ENCODE measurements at regions not wholly inside any gene's neighbourhood (a gene's known extent, or its start where the extent isn't known, plus 50 kb on each side); places are given as distances from the start of the nearest gene placed in this dataset.

DNA sequence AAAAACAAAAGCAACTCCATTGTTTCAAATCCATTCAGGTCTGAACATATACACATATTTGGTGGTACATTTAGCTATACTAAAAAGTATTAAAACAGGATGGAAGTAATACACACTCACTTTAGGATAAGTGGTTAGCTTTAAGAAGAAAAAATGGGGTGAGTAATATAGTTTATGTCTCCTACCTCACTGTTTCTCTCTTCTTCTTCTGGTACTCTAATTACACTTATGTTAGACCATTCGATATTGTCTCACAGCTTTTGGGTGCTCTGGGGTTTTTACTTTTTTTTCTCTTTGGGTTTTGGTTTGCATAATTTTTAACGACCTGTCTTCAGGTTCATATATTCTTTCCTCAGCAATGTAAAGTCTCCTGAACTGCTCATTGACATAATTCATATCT, 75.4 kb upstream of the AKAP13 start:
- WGBS, 4 donors: 87 to 88% (median 87%) methylated on average over 2 of the region's 2 CpGs
- no peaks in the 10 kb centered on the region for H3K4me1 ChIP-seq (replicated peaks in 1 of 2)
- intact Hi-C loops (cut with DNase I): no loop called here
- no peak overlapping the region for H3K27ac ChIP-seq
- DNase-seq: no peak
- no peak overlapping the region for H3K4me3 ChIP-seq
- H3K36me3 ChIP-seq (replicated peaks in 1 of 2): no peaks in the 10 kb centered on the region
- H3K9me3 ChIP-seq (replicated peaks in 1 of 3): no peaks in the 10 kb centered on the region
- no peak for TF ChIP-seq POLR2A (IDR thresholded peaks at IDR 0.05)
- TF ChIP-seq, protein P1, sequence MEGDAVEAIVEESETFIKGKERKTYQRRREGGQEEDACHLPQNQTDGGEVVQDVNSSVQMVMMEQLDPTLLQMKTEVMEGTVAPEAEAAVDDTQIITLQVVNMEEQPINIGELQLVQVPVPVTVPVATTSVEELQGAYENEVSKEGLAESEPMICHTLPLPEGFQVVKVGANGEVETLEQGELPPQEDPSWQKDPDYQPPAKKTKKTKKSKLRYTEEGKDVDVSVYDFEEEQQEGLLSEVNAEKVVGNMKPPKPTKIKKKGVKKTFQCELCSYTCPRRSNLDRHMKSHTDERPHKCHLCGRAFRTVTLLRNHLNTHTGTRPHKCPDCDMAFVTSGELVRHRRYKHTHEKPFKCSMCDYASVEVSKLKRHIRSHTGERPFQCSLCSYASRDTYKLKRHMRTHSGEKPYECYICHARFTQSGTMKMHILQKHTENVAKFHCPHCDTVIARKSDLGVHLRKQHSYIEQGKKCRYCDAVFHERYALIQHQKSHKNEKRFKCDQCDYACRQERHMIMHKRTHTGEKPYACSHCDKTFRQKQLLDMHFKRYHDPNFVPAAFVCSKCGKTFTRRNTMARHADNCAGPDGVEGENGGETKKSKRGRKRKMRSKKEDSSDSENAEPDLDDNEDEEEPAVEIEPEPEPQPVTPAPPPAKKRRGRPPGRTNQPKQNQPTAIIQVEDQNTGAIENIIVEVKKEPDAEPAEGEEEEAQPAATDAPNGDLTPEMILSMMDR (IDR thresholded peaks at IDR 0.05): no peak
- H3K27me3 ChIP-seq: no peaks in the 10 kb centered on the region

DNA sequence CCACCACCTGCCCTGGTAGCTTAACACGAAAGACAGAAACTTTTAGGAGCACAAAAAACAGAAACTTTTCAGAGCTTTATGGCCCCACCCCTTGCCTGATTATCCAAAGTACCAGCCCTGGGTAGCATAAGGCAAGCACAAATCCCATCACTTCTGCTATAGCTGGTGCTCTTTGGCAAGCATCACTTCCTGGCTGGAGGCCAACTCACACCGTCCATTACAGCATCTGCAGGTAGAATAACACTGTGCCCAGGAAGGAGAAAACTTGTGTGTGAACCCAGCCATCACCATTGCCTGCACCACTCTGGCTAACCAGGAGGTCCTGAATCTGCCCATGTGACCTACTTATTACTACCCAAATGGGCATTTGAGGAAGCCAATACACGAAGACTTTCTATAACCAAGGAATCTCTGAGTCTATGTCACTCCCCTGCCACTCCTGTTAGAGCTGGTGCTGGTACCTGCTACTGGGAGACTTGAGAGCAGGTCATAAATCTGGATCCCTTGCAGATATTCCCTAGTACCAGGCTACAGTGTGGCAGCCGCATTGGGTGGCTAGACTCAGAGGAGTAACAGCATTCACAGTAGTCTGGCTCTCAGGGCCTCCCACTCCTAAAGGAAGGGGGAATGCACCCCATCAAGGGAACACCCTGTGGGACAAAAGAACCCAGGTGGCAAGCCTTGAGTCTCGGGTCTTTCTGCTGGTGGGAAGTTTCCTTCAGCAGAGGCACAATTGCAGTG, 73.3 kb upstream of the AKAP13 start:
- TF ChIP-seq, protein P1 (IDR thresholded peaks at IDR 0.05): no peak
- TF ChIP-seq POLR2A (IDR thresholded peaks at IDR 0.05): no peak
- intact Hi-C loops (cut with DNase I): no loop called here
- 68 to 84% (median 78%) methylated on average over 4 to 5 of the region's 5 CpGs for WGBS, 4 donors
- Histone ChIP-seq H3K36me3 (replicated peaks in 1 of 2) (no peaks in the 10 kb centered on the region), H3K9me3 (replicated peaks in 1 of 3) (no peaks in the 10 kb centered on the region), H3K27me3 (no peaks in the 10 kb centered on the region), H3K4me3 (no peak overlapping the region), H3K4me1 (replicated peaks in 1 of 2) (no peaks in the 10 kb centered on the region), H3K27ac (no peak overlapping the region)
- DNase-seq: no peak

DNA sequence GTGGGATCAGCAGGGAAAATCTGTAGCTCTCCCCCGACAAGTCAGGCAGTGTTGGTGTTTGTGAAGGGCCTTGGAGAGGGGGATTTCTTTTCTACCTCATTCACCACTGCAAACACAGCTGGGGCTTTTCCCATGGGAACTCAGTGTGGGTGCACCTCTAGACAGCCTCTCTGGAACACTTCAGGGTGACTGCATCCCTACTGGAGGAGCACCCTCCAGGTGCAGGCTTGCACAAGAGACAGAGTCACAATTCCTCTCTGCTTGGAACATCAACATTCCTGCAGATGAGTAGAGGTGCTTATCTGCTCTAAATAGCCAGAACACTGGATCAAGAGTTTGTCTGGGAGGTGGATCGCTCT, 72.7 kb upstream of the AKAP13 start:
- no peaks in the 10 kb centered on the region for H3K27me3 ChIP-seq
- no peak overlapping the region for H3K27ac ChIP-seq
- intact Hi-C loops (cut with DNase I): no loop called here
- TF ChIP-seq, protein P1 (IDR thresholded peaks at IDR 0.05): no peak
- no peak for TF ChIP-seq POLR2A (IDR thresholded peaks at IDR 0.05)
- H3K9me3 ChIP-seq (replicated peaks in 1 of 3): no peaks in the 10 kb centered on the region
- 97 to 100% (median 100%) methylated on average over 2 of the region's 2 CpGs; no CpG with 5 or more reads in 1 of the 4 donors for WGBS, 4 donors
- no peak overlapping the region for H3K4me3 ChIP-seq
- DNase-seq: no peak
- no peaks in the 10 kb centered on the region for H3K4me1 ChIP-seq (replicated peaks in 1 of 2)
- no peaks in the 10 kb centered on the region for H3K36me3 ChIP-seq (replicated peaks in 1 of 2)

DNA sequence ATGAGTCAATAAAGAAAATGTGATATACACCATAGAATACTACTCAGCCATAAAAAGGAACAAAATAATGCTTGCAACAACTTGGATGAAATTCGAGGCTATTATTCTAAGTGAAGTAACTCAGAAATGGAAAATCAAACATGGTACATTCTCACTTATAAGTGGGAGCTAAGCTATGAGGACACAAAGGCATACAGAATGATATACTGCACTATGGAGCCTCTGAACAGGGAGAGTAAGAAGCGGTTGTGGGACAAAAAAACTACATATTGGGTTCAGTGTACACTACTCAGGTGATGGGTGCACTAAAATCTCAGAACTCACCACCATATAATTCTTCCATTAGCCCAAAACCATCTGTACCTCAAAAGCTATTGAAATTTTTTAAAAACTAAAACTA, 68.8 kb upstream of the AKAP13 start:
- H3K36me3 ChIP-seq (replicated peaks in 1 of 2): no peaks in the 10 kb centered on the region
- WGBS, 4 donors: 62 to 83% (median 75%) methylated on average over 1 to 2 of the region's 2 CpGs

More for the DNA sequence above, 68.8 kb upstream of the AKAP13 start:
- no peaks in the 10 kb centered on the region for H3K4me1 ChIP-seq (replicated peaks in 1 of 2)
- no peak overlapping the region for H3K4me3 ChIP-seq
- no peaks in the 10 kb centered on the region for H3K27me3 ChIP-seq
- DNase-seq: no peak
- H3K27ac ChIP-seq: no peak overlapping the region
- H3K9me3 ChIP-seq (replicated peaks in 1 of 3): no peaks in the 10 kb centered on the region
- no peak for TF ChIP-seq POLR2A (IDR thresholded peaks at IDR 0.05)
- TF ChIP-seq, protein P1 (IDR thresholded peaks at IDR 0.05): no peak
- intact Hi-C loops (cut with DNase I): no loop called here
